GM12878 (cell line): ENCODE measurements at regions not wholly inside any gene's neighbourhood (a gene's known extent, or its start where the extent isn't known, plus 50 kb on each side); places are given as distances from the start of the nearest gene placed in this dataset.

Experiments
- CHD1 ChIP-seq: IDR thresholded peaks from 2 replicates; pipeline ENCODE4 v1.6.1; 2012; ENCODE audit warnings: low read depth, low read length, improper control_type of control experiment
- EP300 ChIP-seq, 2 experiments: fragments of 150-350 bp in 1 of 2; IDR thresholded peaks; 2 replicates each; pipeline ENCODE4 v1.6.1; 2011 to 2012; ENCODE audit warnings: low read depth in 2 of 2, low read length in 2 of 2, borderline replicate concordance in 1 of 2, improper control_type of control experiment in 1 of 2, inconsistent platforms in 1 of 2; ENCODE audit not compliant: control insufficient read depth in 1 of 2
- EZH2 ChIP-seq: IDR thresholded peaks from 2 replicates; pipeline ENCODE4 v1.6.1; 2012; ENCODE audit warnings: low read depth, mild to moderate bottlenecking, control low read depth, inconsistent platforms, low read length, borderline replicate concordance; ENCODE audit not compliant: control insufficient read depth
- JUNB ChIP-seq: IDR thresholded peaks from 2 replicates; pipeline ENCODE4 v1.6.1; 2016; ENCODE audit warnings: antibody characterized with exemption, mild to moderate bottlenecking
- POLR2AphosphoS5 ChIP-seq: IDR thresholded peaks from 2 replicates; pipeline ENCODE4 v1.6.1; 2011; ENCODE audit warnings: mild to moderate bottlenecking, low read length, inconsistent platforms
- SUZ12 ChIP-seq: fragments of 200-600 bp; sonication (generic); IDR thresholded peaks from one replicate; pipeline ENCODE4 v1.6.1; 2018; ENCODE audit warnings: antibody characterized with exemption, mild to moderate bottlenecking; ENCODE audit not compliant: unreplicated experiment
- ZNF274 ChIP-seq: IDR thresholded peaks from one replicate; pipeline ENCODE4 v1.8.0; 2011; ENCODE audit not compliant: insufficient read length, insufficient read depth
- TF ChIP-seq, protein P1 (sequence below), 3 experiments: IDR thresholded peaks in 2 of 3; conservative IDR thresholded peaks in 1 of 3; 2 replicates each; pipeline ENCODE4 v1.5.1; 2011; ENCODE audit warnings: low read depth in 3 of 3, low read length in 3 of 3, mild to moderate bottlenecking in 3 of 3, control low read depth in 2 of 3, moderate library complexity in 2 of 3, inconsistent platforms in 1 of 3, mixed read lengths in 1 of 3; ENCODE audit not compliant: control insufficient read depth in 2 of 3, insufficient read depth in 1 of 3; ENCODE audit errors: extremely low read depth in 1 of 3
- TF ChIP-seq, protein P2 (sequence below): IDR thresholded peaks from 2 replicates; pipeline ENCODE4 v1.6.1; 2012; ENCODE audit warnings: mild to moderate bottlenecking, low read depth, low read length

DNA sequence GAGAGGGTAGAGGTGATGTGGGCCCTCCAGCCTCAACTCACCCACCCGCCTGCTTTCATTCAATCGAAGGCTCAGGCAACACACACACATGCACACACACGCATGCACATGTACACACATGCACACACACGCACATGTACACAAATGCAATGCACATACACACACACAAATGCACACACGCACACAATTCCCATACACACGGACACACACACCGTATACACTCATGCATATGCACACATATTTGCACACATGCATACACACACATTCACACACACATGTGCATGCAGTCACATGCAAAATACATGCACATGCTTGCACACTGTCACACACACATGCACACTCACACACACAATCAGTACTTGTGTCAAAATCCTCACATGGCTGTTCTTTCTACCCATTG, 55.9 kb upstream of the SPACA7 start:
- TF ChIP-seq ZNF274: no peak
- TF ChIP-seq, protein P1, sequence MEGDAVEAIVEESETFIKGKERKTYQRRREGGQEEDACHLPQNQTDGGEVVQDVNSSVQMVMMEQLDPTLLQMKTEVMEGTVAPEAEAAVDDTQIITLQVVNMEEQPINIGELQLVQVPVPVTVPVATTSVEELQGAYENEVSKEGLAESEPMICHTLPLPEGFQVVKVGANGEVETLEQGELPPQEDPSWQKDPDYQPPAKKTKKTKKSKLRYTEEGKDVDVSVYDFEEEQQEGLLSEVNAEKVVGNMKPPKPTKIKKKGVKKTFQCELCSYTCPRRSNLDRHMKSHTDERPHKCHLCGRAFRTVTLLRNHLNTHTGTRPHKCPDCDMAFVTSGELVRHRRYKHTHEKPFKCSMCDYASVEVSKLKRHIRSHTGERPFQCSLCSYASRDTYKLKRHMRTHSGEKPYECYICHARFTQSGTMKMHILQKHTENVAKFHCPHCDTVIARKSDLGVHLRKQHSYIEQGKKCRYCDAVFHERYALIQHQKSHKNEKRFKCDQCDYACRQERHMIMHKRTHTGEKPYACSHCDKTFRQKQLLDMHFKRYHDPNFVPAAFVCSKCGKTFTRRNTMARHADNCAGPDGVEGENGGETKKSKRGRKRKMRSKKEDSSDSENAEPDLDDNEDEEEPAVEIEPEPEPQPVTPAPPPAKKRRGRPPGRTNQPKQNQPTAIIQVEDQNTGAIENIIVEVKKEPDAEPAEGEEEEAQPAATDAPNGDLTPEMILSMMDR (IDR thresholded peaks at IDR 0.05 in 2 of 3, conservative IDR thresholded peaks at IDR 0.05 in 1 of 3; ENCODE audit: control insufficient read depth in 2 of 3, extremely low read depth in 1 of 3, insufficient read depth in 1 of 3, low read depth in 3 of 3, low read length in 3 of 3): no peak
- TF ChIP-seq EZH2: no peak
- no peak for TF ChIP-seq POLR2AphosphoS5
- no peak for TF ChIP-seq EP300 (IDR thresholded peaks at IDR 0.05; ENCODE audit: borderline replicate concordance in 1 of 2, control insufficient read depth in 1 of 2, low read depth in 2 of 2, low read length in 2 of 2)
- TF ChIP-seq SUZ12: no peak
- TF ChIP-seq, protein P2, sequence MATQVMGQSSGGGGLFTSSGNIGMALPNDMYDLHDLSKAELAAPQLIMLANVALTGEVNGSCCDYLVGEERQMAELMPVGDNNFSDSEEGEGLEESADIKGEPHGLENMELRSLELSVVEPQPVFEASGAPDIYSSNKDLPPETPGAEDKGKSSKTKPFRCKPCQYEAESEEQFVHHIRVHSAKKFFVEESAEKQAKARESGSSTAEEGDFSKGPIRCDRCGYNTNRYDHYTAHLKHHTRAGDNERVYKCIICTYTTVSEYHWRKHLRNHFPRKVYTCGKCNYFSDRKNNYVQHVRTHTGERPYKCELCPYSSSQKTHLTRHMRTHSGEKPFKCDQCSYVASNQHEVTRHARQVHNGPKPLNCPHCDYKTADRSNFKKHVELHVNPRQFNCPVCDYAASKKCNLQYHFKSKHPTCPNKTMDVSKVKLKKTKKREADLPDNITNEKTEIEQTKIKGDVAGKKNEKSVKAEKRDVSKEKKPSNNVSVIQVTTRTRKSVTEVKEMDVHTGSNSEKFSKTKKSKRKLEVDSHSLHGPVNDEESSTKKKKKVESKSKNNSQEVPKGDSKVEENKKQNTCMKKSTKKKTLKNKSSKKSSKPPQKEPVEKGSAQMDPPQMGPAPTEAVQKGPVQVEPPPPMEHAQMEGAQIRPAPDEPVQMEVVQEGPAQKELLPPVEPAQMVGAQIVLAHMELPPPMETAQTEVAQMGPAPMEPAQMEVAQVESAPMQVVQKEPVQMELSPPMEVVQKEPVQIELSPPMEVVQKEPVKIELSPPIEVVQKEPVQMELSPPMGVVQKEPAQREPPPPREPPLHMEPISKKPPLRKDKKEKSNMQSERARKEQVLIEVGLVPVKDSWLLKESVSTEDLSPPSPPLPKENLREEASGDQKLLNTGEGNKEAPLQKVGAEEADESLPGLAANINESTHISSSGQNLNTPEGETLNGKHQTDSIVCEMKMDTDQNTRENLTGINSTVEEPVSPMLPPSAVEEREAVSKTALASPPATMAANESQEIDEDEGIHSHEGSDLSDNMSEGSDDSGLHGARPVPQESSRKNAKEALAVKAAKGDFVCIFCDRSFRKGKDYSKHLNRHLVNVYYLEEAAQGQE: no peak
- TF ChIP-seq JUNB: no peak
- no peak for TF ChIP-seq CHD1
